Subcutaneous abdominal adipose tissue (tissue), 5 donors: ENCODE measurements at regions not wholly inside any gene's neighbourhood (a gene's known extent, or its start where the extent isn't known, plus 50 kb on each side); places are given as distances from the start of the nearest gene placed in this dataset.
"Not testable (repeated sequence)": the region's sequence is repeated elsewhere in the genome, so short reads cannot be mapped to it uniquely, and the experiment has no call there.

Source experiments
- H3K27ac ChIP-seq: one replicate; pipeline ENCODE4 v1.7.0; 2013; ENCODE audit warnings: low read depth, mild to moderate bottlenecking, inconsistent platforms, low read length, moderate library complexity
- H3K27me3 ChIP-seq, 5 donors: one replicate each; pipeline ENCODE4 v1.7.0; 2013; ENCODE audit warnings: low read length in 5 of 5, inconsistent platforms in 1 of 5; ENCODE audit not compliant: control insufficient read depth in 5 of 5, insufficient read depth in 4 of 5
- H3K36me3 ChIP-seq, 5 donors: one replicate each; pipeline ENCODE4 v1.7.0; 2013; ENCODE audit warnings: low read length in 5 of 5; ENCODE audit not compliant: control insufficient read depth in 5 of 5, insufficient read depth in 5 of 5
- H3K4me1 ChIP-seq, 5 donors: one replicate each; pipeline ENCODE4 v1.7.0; 2013; ENCODE audit warnings: low read length in 5 of 5, mild to moderate bottlenecking in 3 of 5, moderate library complexity in 1 of 5; ENCODE audit not compliant: control insufficient read depth in 5 of 5, insufficient read depth in 5 of 5
- H3K4me3 ChIP-seq, 5 donors: one replicate each; pipeline ENCODE4 v1.7.0; 2013; ENCODE audit warnings: low read length in 5 of 5, low read depth in 1 of 5
- H3K9ac ChIP-seq, 5 donors: one replicate each; pipeline ENCODE4 v1.7.0; 2013; ENCODE audit warnings: low read length in 5 of 5, mild to moderate bottlenecking in 4 of 5, moderate library complexity in 3 of 5
- H3K9me3 ChIP-seq, 5 donors: one replicate each; pipeline ENCODE4 v1.7.0; 2013; ENCODE audit warnings: low read length in 5 of 5; ENCODE audit not compliant: control insufficient read depth in 5 of 5
- donor health status: healthy.
- donor health status: healthy.
- donor health status: healthy.
- donor health status: healthy.
- donor health status: healthy.

DNA sequence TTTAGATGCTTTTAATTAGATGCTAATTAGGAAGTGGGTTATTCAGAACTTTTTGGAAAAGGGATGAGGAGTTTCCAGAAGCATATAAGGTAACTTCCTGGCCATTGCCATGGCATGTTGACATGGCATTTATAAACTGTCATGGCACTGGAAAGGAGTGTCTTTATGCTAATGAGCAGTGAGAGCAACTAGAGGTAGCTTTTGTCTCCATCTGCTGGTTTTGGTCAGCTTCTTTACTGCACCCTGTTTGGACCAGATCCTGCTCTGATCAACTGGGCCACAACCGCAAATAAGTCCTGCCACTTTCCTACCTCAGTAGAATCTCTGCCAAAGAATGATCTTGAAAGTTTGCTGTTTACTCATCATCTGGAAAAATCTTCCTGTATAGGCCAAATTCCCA lies 193.6 kb downstream of the FAM72C start:
- not testable (repeated sequence) for H3K4me1 ChIP-seq, H3K4me3 ChIP-seq, H3K27me3 ChIP-seq, H3K27ac ChIP-seq, H3K9ac ChIP-seq, H3K36me3 ChIP-seq, H3K9me3 ChIP-seq

DNA sequence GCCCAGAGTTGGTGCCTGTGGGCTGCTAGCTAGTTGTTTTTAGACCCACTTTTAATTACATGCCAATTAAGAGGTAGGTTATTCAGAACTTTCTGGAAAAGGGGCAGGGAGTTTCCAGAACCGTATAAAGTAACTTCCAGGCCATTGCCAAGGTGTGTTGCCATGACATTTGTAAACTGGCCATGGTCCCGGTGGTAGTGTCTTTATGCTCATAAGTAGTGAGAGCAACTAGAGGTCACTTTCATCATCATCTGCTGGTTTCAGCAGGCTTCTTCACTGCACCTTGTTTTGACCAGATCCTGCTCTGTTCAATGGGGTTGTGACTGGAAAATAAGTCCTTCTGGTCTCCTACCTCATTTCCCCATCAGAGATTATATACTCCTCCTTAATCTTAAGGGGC lies 207.0 kb downstream of the FAM72C start:
- not testable (repeated sequence) for H3K9me3 ChIP-seq, H3K4me3 ChIP-seq, H3K9ac ChIP-seq, H3K4me1 ChIP-seq, H3K27ac ChIP-seq, H3K27me3 ChIP-seq, H3K36me3 ChIP-seq

DNA sequence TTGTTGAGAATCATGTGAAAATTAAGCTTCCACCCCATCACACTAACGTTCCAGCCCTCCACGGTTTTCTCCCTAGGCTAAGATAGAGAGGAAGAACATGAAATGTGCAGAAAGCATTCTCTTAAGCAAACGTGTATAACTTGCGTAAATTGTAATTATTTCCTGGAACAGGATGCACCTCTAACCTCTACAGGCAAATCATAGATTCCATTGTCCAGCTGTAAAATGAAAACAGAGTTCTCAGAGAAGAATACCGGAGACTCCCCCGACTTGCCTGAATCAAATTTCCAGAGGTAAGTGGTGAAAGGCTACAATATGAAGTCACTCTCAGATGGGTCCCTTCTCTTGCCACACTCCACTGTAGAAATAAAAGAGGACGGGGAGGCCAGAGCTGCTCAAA lies 211.4 kb downstream of the FAM72C start:
- not testable (repeated sequence) for H3K27me3 ChIP-seq, H3K36me3 ChIP-seq, H3K4me1 ChIP-seq, H3K4me3 ChIP-seq, H3K9me3 ChIP-seq, H3K27ac ChIP-seq, H3K9ac ChIP-seq

DNA sequence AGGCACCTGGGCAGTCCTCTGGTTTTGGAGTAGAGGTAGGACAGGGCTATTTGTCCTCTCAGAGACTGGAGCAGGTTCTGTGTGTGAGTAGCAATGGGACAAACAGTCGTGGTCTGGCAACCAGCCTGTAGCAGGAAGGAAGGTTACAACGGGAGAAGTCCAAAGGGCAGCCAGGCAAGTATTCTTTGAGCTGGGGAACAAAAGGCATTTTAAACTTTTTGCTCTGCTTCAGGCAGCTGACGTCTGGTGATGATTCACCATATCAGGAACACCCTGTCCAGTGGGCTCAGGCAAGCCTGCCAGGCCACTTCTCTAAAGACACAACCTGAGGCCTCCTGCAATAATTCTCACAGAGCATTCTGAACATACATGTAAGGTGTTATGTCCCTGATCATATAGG lies 215.8 kb downstream of the FAM72C start:
- not testable (repeated sequence) for H3K9me3 ChIP-seq, H3K4me3 ChIP-seq, H3K36me3 ChIP-seq, H3K4me1 ChIP-seq, H3K9ac ChIP-seq, H3K27ac ChIP-seq, H3K27me3 ChIP-seq

DNA sequence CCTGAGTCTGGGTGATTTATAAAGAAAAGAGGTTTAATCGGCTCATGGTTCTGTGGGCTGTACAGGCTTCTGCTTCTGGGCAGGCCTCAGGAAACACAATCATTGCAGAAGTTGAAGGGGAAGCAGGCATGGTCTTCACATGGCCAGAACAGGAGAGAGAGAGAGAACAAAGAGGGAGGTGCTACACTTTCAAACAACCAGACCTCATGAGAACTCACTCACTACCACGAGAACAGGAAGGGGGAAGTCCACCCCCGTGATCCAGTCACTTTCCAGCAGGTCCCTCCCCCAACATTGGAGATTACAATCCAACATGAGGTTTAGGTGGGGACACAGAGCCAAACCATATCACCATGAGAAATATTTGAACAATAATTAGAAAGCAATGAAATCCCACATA lies 222.9 kb downstream of the FAM72C start:
- no peaks in the 10 kb centered on the region for H3K36me3 ChIP-seq
- H3K9me3 ChIP-seq, result peaks cover 0 to 3% (median 0%) of the 10 kb centered on the region in 5 donors
- no peak overlapping the region for H3K9ac ChIP-seq
- no peak overlapping the region for H3K4me3 ChIP-seq
- H3K27me3 ChIP-seq, result no peaks in the 10 kb centered on the region
- no peak overlapping the region for H3K27ac ChIP-seq
- H3K4me1 ChIP-seq, result no peaks in the 10 kb centered on the region

DNA sequence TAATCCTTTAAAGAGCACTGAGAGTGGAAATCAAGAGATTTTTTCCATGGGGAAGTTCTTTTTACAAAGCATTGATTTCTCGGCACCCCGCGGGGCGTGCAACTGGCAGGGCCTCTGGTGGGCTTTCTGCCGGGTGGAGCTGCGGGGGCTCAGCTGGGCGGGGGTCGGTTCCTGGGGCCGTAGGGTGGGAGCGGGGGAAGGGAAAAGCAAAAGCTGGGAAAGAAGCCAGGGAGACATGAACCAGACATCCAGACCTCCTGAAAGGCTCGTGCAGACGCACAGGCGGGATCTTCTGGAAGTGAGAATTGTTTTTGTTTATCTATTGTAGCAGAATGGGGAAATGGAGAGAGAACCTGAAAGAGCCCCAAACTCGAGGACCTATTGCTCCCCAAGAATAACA lies 235.2 kb downstream of the FAM72C start:
- Histone ChIP-seq H3K27me3 (peaks cover 3 to 22% (median 8%) of the 10 kb centered on the region in 5 donors), H3K9ac (no peak overlapping the region), H3K9me3 (no peaks in the 10 kb centered on the region), H3K36me3 (no peaks in the 10 kb centered on the region), H3K4me3 (peak overlapping the region in 1 of 5 donors; percentile 39), H3K27ac (no peak overlapping the region), H3K4me1 (peaks cover 0 to 9% (median 7%) of the 10 kb centered on the region in 5 donors)

DNA sequence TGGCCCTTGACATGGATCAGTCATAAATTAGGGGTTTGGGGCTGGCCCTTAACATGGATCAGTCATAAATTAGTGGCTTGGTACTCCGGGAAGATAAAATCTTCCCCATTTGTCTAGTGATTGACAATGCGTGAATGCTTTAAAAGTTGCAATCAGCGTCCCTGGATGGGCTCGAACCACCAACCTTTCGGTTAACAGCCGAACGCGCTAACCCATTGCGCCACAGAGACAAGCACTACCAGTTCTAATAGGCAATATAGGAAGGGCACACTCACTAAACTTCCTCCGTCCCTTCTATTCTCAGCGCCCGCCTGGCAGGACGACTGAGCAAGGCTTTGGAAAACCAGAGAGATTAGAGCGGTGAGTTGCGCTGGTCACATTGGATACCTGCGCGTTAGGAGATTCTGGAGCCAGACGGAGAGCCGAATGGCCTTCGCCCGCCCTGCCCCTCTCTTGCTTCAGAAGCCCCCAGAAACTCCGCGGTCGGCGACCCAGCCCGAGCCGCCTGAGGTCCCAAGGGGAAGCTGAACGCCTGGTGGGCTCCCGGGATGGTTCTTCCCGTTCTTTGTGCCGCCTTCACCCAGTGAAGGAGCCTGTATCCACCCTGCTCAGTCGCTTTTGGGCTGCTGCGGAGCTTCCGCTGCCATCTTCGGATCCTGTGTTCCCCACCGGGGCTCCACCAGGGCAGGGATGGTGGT lies 235.9 kb downstream of the FAM72C start:
- Histone ChIP-seq H3K27ac (no peak overlapping the region), H3K27me3 (peaks cover 3 to 22% (median 8%) of the 10 kb centered on the region in 5 donors), H3K36me3 (no peaks in the 10 kb centered on the region), H3K4me3 (peak overlapping the region in 3 of 5 donors; percentile 37 to 59 (median 39)), H3K4me1 (peaks cover 0 to 9% (median 7%) of the 10 kb centered on the region in 5 donors), H3K9me3 (no peaks in the 10 kb centered on the region), H3K9ac (no peak overlapping the region)

DNA sequence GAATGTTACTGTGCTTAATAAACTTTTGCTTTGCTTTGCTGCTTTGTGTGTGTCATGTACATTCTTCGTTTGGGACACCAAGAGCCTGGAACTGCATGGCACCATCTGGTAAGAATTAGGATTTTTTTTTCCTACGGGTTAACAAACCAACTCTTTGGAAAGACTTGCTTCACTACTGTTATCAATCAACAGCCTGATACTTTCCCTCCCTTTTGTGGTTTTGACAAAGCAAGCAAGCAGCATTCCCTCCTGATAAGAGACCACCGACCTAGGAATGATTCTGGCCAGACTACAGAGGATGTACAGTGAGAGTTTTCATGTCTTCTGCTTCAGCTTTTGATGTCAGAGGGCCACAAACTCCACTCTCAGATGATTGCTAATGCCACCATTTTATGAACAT lies 237.5 kb downstream of the FAM72C start:
- H3K36me3 ChIP-seq, H3K9ac ChIP-seq, H3K27ac ChIP-seq, H3K9me3 ChIP-seq, H3K4me3 ChIP-seq, H3K4me1 ChIP-seq: not testable (repeated sequence)
- peaks cover 3 to 22% (median 8%) of the 10 kb centered on the region in 5 donors for H3K27me3 ChIP-seq

DNA sequence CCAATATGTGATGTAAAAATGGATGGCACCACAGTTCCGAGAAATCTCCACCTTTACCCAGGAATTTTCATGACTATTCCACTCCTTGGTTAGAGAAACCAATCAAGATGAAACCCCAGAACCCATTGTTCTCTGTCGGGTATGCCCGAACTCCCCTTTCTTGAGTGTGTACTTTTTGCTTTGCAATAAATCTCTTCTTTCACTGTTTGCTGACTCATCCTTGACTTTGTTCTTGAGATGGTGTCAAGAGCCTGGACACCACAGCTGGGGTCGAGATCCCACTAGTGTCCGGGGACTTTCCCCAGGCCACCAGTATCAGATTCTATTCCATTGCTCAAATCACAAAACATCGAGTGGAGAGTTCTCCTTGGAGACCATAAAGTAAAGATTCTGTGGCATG lies 240.9 kb downstream of the FAM72C start:
- not testable (repeated sequence) for H3K27ac ChIP-seq, H3K9me3 ChIP-seq

DNA sequence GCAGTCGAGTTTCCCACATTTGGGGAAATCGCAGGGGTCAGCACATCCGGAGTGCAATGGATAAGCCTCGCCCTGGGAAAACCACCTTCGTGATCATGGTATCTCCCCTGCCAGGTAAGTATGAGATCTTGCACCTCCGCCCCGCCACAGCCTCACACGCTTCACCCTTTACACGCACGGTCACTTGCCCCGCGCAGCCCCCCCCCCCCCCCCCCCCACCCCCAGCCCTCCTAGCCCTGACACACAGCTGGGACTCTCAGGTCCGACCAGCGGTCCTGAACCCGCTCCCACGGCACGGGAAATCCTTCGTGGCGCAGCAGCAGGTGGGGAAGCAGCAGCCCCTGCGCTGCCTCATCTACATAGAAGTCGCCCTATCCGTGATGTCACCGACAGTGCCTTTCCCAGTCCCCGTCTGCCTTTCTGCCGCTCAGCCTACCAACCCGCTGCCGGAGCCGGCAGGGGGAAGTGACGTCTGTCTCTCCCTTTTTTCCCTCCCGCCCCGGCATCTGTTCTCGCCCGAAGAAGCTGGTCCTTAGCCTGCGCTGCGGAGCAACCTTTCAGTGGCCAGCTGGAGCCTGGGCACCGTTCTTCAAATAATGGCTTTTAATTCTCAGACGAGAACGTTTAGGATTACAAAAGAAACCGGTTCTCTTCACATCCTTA lies 242.2 kb downstream of the FAM72C start:
- not testable (repeated sequence) for H3K27ac ChIP-seq, H3K4me3 ChIP-seq, H3K36me3 ChIP-seq, H3K9me3 ChIP-seq, H3K27me3 ChIP-seq, H3K4me1 ChIP-seq, H3K9ac ChIP-seq

More for the DNA sequence above, 240.9 kb downstream of the FAM72C start:
- H3K4me3 ChIP-seq, H3K4me1 ChIP-seq, H3K27me3 ChIP-seq, H3K9ac ChIP-seq, H3K36me3 ChIP-seq: not testable (repeated sequence)
